OCI-LY7 (cell line): ENCODE measurements at regions not wholly inside any gene's neighbourhood (a gene's known extent, or its start where the extent isn't known, plus 50 kb on each side); places are given as distances from the start of the nearest gene placed in this dataset.

Experiments used
- BruUV-seq: library from RNA; stranded (reverse); fragments of 400-500 nt; replicated peaks from 2 replicates; lab custom pipeline; 2021; lab: Mats Ljungman, UMichigan
- CTCF ChIA-PET: fragments of 300-600 bp; sonication (Branson Sonifier 250); formaldehyde crosslinking; loops from one replicate; lab custom pipeline; 2022; ENCODE audit warnings: antibody characterized with exemption; ENCODE audit not compliant: unreplicated experiment; lab: Charles Lee
- POLR2A ChIA-PET: fragments of 300-600 bp; sonication (Branson Sonifier 250); formaldehyde crosslinking; loops from one replicate; lab custom pipeline; 2022; ENCODE audit warnings: antibody characterized with exemption; lab: Charles Lee
- DNase-seq: peaks from one replicate; pipeline ENCODE4 v3.0.0-alpha.2; 2015; ENCODE audit warnings: low spot score
- H2AFZ ChIP-seq: fragments of 200-600 bp; sonication (generic), shearing (Covaris generic); 2 replicates; pipeline ENCODE4 v1.6.1; 2014; ENCODE audit warnings: mild to moderate bottlenecking, antibody characterized with exemption, low read length, moderate library complexity
- H3K27ac ChIP-seq: fragments of 200-600 bp; sonication (generic); 2 replicates; pipeline ENCODE4 v1.5.1; 2014; ENCODE audit warnings: mixed run types, low read depth, mild to moderate bottlenecking, moderate library complexity, low read length, inconsistent platforms; ENCODE audit not compliant: poor library complexity, severe bottlenecking
- H3K36me3 ChIP-seq: fragments of 200-600 bp; sonication (generic); 2 replicates; pipeline ENCODE4 v1.6.1; 2014; ENCODE audit warnings: mild to moderate bottlenecking, antibody characterized with exemption, low read length, moderate library complexity, mixed read lengths; ENCODE audit not compliant: insufficient read depth
- H3K4me1 ChIP-seq: fragments of 200-600 bp; sonication (generic); 2 replicates; pipeline ENCODE4 v1.5.1; 2014; ENCODE audit warnings: mild to moderate bottlenecking, low read length; ENCODE audit not compliant: insufficient read depth, poor library complexity, severe bottlenecking
- H3K4me2 ChIP-seq: fragments of 200-600 bp; sonication (generic); 2 replicates; pipeline ENCODE4 v1.6.1; 2014; ENCODE audit warnings: mild to moderate bottlenecking, low read length
- H3K4me3 ChIP-seq: fragments of 200-600 bp; sonication (generic); 2 replicates; pipeline ENCODE4 v1.5.1; 2014; ENCODE audit warnings: mild to moderate bottlenecking, low read depth, low read length; ENCODE audit not compliant: poor library complexity, severe bottlenecking
- H3K79me2 ChIP-seq: fragments of 200-600 bp; sonication (generic); 2 replicates; pipeline ENCODE4 v1.6.1; 2016; ENCODE audit warnings: low read depth, mild to moderate bottlenecking, low read length, moderate library complexity, mixed read lengths; ENCODE audit not compliant: insufficient read depth
- H3K9me2 ChIP-seq: fragments of 200-600 bp; sonication (generic); 2 replicates; pipeline ENCODE4 v1.6.1; 2016; ENCODE audit warnings: mild to moderate bottlenecking, low read length, mixed read lengths; ENCODE audit not compliant: insufficient read depth
- H3K9me3 ChIP-seq: fragments of 200-600 bp; sonication (generic); 2 replicates; pipeline ENCODE4 v1.6.1; 2014; ENCODE audit warnings: mild to moderate bottlenecking, mixed run types, low read length, mixed read lengths
- H4K20me1 ChIP-seq: fragments of 200-600 bp; sonication (generic); 2 replicates; pipeline ENCODE4 v1.6.1; 2014; ENCODE audit warnings: mild to moderate bottlenecking, antibody characterized with exemption, low read length, moderate library complexity, mixed read lengths; ENCODE audit not compliant: insufficient read depth
- EZH2phosphoT487 ChIP-seq: fragments of 200-600 bp; sonication (generic); IDR thresholded peaks from 2 replicates; pipeline ENCODE4 v1.6.1; 2018; ENCODE audit warnings: low read depth, borderline replicate concordance, mild to moderate bottlenecking, mixed run types, antibody characterized with exemption, low read length, moderate library complexity, mixed read lengths
- intact Hi-C: fragments of 100-400 bp; cut with micrococcal nuclease; formaldehyde crosslinking; loops from one replicate; pipeline ENCODE4 v1.10.0; 2022; ENCODE audit not compliant: unreplicated experiment
- TF ChIP-seq, protein P1 (sequence below): fragments of 200-600 bp; sonication (generic); conservative IDR thresholded peaks from 2 replicates; pipeline ENCODE4 v1.5.1; 2014; ENCODE audit warnings: mild to moderate bottlenecking, antibody characterized with exemption, low read length, moderate library complexity, mixed read lengths

DNA sequence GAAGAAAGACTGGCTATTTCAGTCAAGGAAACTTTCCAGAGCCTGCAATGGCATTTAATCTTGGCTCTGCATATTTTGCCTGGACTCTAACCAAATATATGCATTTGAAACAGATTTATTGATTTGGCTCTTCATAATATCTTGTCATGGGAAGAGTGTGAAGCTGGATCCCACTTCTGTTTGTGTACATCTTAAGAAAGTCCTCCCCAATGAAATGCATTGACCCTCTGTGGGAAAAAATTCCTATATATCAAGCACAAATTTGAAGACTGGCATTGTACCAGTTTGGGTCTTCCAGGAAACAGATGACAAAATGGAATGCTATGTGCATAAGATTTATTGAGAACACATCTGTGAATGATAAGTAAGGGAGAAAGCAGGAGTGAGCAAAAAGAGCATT lies 897.3 kb upstream of the TENM3 start:
- Histone ChIP-seq H3K9me2 (no peaks in the 10 kb centered on the region), H3K79me2 (no peaks in the 10 kb centered on the region), H4K20me1 (no peaks in the 10 kb centered on the region), H3K9me3 (no peaks in the 10 kb centered on the region), H3K36me3 (no peaks in the 10 kb centered on the region), H2AFZ (no peak overlapping the region), H3K4me3 (no peak overlapping the region), H3K4me1 (no peaks in the 10 kb centered on the region), H3K27ac (no peak overlapping the region), H3K4me2 (no peak overlapping the region)
- ChIA-PET CTCF (no interaction called here), POLR2A (interaction anchor here (0.6 kb wide), 1 partner anchor 61 kb away, joined by 3 read pairs; no protein-coding TSS in a partner anchor)
- intact Hi-C loops, result no loop called here
- no TSS peak for BruUV-seq
- TF ChIP-seq EZH2phosphoT487, result no peak
- TF ChIP-seq, protein P1, sequence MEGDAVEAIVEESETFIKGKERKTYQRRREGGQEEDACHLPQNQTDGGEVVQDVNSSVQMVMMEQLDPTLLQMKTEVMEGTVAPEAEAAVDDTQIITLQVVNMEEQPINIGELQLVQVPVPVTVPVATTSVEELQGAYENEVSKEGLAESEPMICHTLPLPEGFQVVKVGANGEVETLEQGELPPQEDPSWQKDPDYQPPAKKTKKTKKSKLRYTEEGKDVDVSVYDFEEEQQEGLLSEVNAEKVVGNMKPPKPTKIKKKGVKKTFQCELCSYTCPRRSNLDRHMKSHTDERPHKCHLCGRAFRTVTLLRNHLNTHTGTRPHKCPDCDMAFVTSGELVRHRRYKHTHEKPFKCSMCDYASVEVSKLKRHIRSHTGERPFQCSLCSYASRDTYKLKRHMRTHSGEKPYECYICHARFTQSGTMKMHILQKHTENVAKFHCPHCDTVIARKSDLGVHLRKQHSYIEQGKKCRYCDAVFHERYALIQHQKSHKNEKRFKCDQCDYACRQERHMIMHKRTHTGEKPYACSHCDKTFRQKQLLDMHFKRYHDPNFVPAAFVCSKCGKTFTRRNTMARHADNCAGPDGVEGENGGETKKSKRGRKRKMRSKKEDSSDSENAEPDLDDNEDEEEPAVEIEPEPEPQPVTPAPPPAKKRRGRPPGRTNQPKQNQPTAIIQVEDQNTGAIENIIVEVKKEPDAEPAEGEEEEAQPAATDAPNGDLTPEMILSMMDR, result no peak
- no peak for DNase-seq

DNA sequence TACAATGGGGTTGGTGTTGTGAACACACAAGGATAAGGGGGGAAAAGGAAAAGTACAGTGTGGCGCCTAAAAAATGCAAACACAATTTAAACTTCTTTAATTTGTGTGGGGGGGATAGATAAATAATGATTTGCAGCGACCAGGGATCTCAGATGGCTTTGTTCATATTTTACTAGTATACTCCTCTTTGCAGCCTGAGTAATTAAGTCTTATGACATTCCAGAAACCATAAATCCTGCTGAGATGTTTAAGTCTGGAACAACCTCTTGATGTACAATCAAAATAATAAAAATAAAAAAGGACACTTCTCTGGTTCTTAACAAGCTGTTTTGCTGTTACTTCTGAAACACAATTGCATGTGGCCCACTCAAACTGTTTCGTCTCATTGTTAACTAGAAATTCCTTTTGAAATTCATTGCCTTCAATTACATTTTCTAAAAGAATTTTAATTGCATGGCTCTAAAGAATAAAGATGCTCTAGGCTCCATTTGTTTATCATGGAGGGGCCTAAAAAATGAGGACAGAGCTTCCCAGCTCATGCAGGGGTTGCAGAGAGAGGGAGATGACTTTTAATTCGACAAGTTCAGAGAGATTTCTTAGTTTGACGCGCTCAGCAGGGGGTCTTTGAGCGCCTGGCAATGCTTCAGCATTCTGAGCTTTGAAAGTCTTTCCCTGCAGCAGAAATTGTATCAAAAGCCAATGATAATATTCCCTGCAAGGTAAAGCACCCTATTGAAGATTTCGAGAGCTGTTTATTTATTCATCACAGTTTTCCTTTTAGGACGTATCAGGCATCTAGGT lies 892.4 kb upstream of the TENM3 start:
- H2AFZ ChIP-seq, result no peak overlapping the region
- H3K79me2 ChIP-seq, result no peaks in the 10 kb centered on the region
- H3K4me2 ChIP-seq, result no peak overlapping the region
- TF ChIP-seq EZH2phosphoT487, result no peak
- TF ChIP-seq, protein P1, result no peak
- no peak for DNase-seq
- POLR2A ChIA-PET, result interaction anchor here (1.1 kb wide), 1 partner anchor 43 kb away, joined by 3 read pairs; no protein-coding TSS in a partner anchor
- CTCF ChIA-PET, result no interaction called here
- H3K4me3 ChIP-seq, result no peak overlapping the region
- H3K9me2 ChIP-seq, result no peaks in the 10 kb centered on the region
- no peaks in the 10 kb centered on the region for H4K20me1 ChIP-seq
- intact Hi-C loops, result no loop called here
- H3K9me3 ChIP-seq, result no peaks in the 10 kb centered on the region
- BruUV-seq, result no TSS peak
- H3K36me3 ChIP-seq, result no peaks in the 10 kb centered on the region
- H3K4me1 ChIP-seq, result no peaks in the 10 kb centered on the region
- H3K27ac ChIP-seq, result no peak overlapping the region

- POLR2A ChIA-PET, result interaction anchor here (0.7 to 2.0 kb wide), 2 partner anchors 8 to 633 kb away, joined by 3 to 6 read pairs; no protein-coding TSS in a partner anchor
- H3K9me2 ChIP-seq, result no peaks in the 10 kb centered on the region
- no peaks in the 10 kb centered on the region for H3K79me2 ChIP-seq
- no peak overlapping the region for H3K27ac ChIP-seq
- intact Hi-C loops, result no loop called here
- no TSS peak for BruUV-seq
- no peaks in the 10 kb centered on the region for H4K20me1 ChIP-seq
- no peaks in the 10 kb centered on the region for H3K9me3 ChIP-seq
- TF ChIP-seq, protein P1, result no peak
- TF ChIP-seq EZH2phosphoT487, result no peak
- no peak overlapping the region for H3K4me3 ChIP-seq
- H3K4me2 ChIP-seq, result no peak overlapping the region
- no peaks in the 10 kb centered on the region for H3K36me3 ChIP-seq
- DNase-seq, result no peak
- CTCF ChIA-PET, result no interaction called here
- no peaks in the 10 kb centered on the region for H3K4me1 ChIP-seq
- no peak overlapping the region for H2AFZ ChIP-seq
These were observed 878.7 kb upstream of the TENM3 start for GRCh38 chr4:181364504-181364903.
